GM19025 (cell line): ENCODE measurements at regions not wholly inside any gene's neighbourhood (a gene's known extent, or its start where the extent isn't known, plus 50 kb on each side); places are given as distances from the start of the nearest gene placed in this dataset.
A peak's percentile ranks its signal among the peaks of the same experiment; 100 is the strongest.
"Not testable (repeated sequence)": the region's sequence is repeated elsewhere in the genome, so short reads cannot be mapped to it uniquely, and the experiment has no call there.

Source experiments
- ATAC-seq: cut with Tn5 transposase; IDR thresholded peaks from one replicate; pipeline ENCODE4 v1.9.1; 2021; ENCODE audit warnings: mild to moderate bottlenecking, low read depth, moderate library complexity; ENCODE audit not compliant: unreplicated experiment

- no peak for ATAC-seq
Measured at GRCh38 chr4:59455751-59456150, 1744.4 kb upstream of the ADGRL3 start.

DNA sequence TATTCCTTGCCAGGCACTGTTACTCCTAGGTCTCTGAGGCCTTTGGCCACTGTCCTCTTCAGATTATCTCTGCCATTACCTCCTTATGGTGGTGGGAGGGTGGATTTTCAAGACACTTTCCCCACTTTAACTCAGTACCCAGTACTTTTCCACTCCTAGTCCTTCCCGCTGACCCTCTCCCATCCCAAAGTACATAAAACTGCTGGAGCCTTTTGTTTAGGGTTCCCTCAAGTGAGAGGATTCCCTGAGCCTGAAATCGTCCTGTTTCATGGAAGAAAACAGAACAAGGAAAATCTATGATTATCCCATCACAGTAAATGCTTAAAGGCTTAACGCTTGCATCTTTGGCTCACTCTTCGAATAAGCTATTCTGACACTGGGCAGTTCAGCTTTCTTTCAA is 1742.5 kb upstream of the ADGRL3 start:
- ATAC-seq = no peak

- ATAC-seq = no peak
Measured at GRCh38 chr4:59484944-59485343, 1715.2 kb upstream of the ADGRL3 start.

DNA sequence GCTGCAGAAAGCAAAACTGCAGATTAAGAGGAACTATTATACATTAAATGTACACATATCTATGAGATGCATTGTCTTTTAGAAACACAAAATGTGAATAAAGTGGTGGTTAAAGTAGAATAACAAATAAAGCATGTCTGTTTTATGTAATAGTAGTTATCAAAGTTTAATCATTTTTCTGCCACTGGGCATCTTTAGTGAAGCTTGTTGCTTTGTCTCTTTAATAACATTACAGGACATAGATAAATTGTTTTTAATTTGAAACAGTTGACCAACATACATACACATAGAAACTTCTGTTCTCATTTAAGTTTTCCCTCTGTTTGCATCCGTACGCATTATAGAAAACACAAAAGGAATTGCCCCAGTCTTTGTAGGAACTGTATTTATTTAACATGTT is 1700.0 kb upstream of the ADGRL3 start:
- no peak for ATAC-seq

DNA sequence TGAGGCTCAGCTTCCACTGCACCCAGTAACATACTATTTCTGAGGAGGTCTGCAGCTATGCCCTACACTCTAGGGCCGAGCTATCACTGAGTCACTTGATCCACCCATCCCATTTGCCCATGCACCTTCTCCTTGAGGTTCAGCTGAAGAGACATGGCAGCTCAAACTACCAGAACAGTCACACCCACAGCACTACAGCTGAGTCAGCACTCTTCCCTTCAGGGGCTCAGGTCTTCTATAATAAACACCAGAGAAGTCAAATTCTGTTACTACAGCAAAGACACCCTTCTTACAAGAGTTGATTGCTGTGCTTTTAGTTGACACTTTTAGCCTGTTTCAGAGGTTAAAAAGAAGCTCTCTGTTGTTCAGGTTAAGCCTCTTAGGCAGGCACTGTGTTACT is 1696.4 kb upstream of the ADGRL3 start:
- no peak for ATAC-seq

- not testable (repeated sequence) for ATAC-seq
Measured at GRCh38 chr4:59511809-59512208, 1688.3 kb upstream of the ADGRL3 start.

DNA sequence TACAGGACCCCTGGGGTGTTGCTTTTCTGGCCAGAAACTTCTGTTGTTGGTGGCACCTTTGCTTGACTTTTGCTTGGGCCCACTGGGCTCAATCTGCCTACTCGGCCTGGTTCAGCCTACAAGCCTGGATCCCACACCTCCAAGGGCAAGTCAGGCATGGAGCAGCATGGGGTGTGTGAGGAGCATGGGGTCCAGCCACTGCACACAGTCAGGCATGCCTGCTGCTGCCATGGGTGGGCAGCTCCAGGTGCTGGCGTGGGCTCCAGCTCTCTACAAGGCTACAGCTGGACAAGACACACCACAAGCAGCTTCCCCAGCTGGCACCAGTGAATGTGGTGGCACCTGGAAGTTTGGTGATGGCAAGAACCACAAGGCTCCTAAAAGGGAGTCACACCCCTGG is 1683.1 kb upstream of the ADGRL3 start:
- no peak for ATAC-seq

DNA sequence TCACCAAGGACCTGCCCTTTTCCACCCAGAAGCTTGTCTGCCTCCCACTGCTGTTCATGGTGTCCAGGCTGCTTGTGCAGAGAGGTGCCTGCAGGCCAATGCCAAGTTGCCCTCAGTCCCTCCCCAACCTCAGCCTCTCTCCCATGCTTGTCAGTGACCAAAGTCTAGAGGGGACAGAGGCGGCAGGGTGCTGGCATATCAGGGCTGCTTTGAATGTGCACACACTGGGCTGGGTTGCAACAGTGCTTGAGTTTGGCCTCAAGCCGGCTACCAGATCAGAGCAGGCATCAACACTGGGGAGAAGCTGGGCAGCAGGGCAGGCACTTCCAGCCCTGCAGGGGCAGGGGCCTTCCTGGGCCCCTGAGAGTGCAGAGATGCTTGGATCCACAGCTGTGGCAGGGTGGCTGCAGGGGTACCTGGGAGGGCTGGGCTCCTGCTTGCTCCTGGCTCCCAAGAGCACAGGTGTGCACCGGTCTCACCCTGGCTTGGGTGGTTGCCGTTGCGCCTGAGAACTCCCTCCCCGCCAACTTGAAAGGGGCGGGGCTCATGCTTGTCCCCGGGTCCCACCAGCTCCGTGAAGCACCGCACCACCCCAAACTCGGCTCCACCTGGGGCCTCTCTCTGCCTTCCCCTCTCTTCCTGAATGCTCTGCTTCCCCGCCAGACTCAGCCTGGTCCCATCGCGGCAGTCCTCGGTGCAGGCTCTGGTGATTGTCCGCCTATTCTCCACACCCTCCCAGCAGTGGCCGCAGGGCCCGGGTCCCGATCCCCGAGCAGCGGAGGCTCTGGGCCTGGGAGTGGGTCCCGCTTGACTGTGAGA is 1681.9 kb upstream of the ADGRL3 start:
- no peak for ATAC-seq

DNA sequence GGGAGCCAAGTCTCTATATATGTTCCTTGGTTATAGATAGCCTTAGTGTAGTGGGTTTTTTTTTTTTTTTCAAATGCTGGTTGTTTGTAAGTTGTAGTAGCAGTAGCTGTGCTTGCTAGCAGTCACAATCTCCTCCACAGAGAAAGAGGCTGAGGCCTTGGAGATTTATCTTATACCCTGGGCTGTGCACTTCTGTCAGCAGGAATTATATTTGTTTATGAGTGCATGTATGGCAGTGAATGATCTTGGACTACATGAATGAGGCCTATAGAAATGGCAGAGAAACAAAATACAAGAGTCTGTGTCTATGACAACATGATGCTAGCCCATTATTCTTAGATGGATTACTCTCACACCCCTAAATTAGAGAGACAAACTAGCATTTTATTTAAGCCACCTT is 1674.2 kb upstream of the ADGRL3 start:
- no peak for ATAC-seq

- ATAC-seq = no peak
Measured at GRCh38 chr4:59535541-59535940, 1664.6 kb upstream of the ADGRL3 start.

DNA sequence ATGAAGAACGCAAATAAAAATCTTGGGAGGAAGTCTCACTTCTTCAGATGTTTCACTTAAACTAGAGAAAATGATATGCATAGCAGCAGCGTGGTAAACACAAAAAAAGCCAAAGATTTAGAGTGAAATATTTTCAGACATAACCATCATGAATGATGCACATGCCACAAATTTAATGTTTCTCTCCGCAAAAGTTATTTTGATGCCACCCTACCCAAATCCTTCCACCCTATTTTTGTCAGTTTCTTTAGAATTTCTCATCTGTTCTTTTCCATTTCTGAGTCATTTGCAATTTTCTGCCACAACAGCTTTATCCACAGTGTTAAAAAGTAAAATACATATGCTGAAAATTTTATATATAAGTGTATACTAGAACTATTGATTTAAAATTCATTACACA is 1663.7 kb upstream of the ADGRL3 start:
- ATAC-seq = no peak

DNA sequence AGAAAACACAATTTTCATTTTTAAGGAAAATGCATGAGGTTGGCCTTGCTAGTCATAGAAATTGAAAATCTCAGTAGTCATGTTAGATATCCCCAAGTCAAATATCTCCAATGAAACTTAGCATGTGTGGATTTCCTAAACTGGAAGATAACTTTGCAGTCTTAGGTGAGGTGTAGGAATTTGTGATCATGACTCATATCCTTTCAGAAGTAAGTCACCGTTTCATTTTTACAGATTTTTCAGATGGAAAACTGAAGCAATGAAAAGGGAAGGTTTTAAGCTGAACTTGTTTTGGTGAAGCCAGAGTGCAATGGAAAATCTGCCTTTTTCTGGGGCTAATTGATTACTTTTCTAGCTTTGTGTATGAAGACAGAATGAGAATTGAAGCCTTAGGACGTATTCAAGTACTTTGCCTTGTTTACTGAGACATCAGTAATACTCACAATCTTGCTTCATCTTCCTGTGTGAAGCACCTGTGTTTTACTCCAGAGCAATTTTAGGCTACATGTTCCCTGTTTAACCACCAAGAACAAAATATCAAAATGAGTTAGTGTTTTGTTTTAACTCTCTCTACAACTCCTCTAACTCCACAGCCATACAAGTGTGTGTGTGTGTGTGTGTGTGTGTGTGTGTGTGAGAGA is 1662.8 kb upstream of the ADGRL3 start:
- ATAC-seq = no peak

DNA sequence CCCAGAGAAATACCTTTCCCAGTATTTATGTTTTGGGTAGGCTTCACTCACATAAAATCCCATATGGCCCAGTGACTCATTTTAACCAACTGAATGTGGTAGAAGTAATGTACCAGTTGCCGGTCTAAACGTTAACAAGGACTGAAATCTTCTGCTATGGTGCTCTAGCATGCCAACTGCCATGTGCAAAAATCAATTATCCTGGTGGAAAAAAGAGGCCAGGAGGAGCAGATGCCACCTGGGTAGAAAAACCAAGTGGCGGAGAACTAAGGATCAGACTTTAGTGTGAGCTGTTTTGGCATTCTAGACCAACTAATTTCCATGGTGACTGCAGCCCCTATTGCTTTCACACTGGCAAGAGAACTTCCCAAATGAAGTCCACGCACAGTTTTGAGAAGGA is 1660.7 kb upstream of the ADGRL3 start:
- no peak for ATAC-seq

DNA sequence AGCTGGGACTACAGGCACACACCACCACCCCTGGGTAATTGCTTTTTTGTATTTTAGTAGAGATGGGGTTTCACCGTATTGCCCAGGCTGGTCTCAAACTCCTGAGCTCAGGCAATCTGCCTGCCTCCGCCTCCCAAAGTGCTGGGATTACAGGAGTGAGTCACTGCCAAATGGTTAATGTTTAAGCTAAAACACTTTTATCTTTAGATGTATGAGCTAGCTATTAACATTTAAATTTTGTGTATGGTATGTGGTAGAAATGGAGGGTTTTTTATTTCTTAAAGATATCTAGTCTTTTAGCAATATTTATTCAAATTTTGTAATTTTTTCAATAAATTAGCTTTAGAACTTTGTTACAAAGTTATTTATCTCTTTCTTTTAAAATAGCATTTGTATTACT is 1659.8 kb upstream of the ADGRL3 start:
- ATAC-seq = no peak

GRCh38 chr4:59553063-59553720 is 1646.9 kb upstream of the ADGRL3 start:
- ATAC-seq = peak; percentile 90

DNA sequence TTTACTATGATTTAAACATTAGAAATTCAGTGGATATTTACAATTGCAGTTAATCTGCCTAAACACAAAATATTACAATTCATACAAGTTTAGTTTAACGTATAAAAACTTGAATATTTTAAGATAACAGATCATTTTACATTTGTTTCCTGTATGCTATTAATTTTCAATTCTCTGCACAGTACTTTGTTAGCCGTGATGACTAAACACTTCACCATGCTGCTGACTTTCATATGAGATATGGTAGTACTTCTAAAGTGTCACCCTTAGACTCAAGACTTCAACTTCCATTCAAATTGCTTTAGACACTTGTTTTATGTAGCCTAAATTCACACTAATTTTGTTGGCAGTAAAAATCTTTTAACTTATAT is 1646.4 kb upstream of the ADGRL3 start:
- no peak for ATAC-seq

DNA sequence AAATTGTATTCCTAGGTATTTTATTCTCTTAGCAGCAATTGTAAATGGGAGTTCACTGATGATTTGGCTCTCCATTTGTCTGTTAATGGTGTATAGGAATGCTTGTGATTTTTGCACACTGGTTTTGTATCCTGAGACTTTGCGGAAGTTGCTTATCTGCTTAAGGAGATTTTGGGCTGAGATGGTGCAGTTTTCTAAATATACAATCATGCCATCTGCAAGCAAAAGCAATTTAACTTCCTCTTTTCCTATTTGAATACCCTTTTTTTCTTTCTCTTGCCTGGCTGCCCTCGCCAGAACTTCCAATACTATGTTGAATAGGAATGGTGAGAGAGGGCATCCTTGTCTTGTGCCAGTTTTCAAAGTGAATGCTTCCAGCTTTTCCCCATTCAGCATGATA is 1643.9 kb upstream of the ADGRL3 start:
- not testable (repeated sequence) for ATAC-seq

DNA sequence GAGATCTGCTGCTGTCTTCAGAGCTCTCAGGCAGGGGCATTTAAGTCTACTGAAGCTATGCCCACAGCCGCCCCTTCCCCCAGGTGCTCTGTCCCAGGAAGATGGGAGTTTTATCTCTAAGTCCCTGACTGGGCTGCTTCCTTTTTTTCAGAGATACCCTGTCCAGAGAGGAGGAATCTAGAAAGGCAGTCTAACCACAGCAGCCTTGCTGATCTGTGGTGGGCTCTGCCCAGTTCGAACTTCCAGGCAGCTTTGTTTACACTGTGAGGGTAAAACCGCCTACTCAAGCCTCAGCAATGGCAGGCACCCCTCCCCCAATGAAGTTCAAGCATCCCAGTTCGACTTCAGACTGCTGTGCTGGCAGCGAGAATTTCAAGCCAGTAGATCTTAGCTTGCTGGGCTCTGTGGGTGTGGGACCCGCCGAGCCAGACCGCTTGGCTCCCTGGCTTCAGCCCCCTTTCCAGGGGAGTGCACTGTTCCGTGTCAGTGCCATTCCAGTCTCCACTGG is 1639.9 kb upstream of the ADGRL3 start:
- ATAC-seq = not testable (repeated sequence)

- ATAC-seq = no peak
Measured at GRCh38 chr4:59565836-59566235, 1634.3 kb upstream of the ADGRL3 start.

- ATAC-seq = peak; percentile 53
Measured at GRCh38 chr4:59570860-59571476, 1629.2 kb upstream of the ADGRL3 start.

DNA sequence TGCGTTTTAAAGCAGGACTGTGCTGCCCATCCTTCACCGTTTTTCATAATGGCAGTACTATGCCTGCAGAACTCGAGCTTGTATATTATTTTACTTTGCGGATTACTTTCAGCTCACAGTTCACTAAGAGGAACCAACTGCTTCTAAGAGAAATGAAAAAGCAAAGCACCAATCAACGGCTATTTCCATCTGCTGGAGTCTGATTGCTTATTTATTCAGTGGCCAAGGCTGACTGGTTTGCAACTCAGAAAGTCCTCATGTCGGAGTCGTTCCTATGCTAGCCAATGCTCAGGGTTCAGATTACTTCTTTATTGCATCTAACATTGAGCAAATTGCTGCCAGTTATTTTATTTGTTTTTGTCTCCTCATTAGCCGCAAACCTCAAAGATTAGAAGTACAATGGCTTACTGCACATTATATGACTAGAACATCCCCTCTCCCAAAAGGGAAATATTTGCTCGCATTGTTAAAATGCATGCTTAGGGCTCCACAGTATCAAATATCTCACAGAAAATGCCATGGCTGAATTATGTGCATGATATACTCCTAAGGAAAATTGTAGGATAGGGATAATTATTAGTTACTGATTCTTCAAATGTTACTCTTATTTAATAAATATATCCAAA is 1628.2 kb upstream of the ADGRL3 start:
- no peak for ATAC-seq
